ENCODE measurements at regions not wholly inside any gene's neighbourhood (a gene's known extent, or its start where the extent isn't known, plus 50 kb on each side); places are given as distances from the start of the nearest gene placed in this dataset.

DNA sequence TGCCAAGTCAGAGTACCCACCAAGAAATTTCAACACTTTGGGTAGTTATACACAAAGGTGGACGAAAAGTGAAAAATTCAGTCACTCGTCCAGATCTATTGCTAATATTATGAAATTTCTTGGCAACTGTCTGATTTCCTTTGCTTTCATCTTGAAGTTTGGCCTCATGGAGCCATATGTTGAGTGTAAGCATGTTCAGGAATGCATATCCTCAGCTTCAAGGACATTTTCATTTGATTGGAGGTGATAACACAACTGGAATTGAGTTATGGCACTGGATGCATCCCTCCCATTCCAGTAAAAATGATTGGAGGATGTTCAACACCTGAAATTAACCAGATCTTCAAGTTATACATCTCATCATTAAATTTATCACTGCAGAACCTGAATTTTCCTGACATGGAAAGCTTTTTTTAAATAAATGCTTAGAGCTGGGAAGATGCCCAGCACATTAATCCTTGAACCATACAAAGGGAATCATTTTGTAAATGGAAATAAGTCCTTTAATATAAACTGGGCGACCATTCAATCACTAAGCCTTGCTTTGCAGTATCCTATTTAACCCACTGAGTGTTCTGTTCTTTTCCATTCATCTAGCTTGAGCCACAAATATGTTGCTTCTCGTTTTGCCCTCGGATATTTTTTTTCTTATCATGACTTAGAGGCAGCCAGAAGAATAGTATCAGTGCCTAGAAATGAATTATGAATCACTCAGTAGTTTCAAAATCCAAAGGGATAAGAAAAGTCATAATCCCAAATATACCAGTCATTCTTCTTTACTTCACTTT, 273.7 kb upstream of the PIK3R1 start:
- Histone ChIP-seq H3K27me3 (no peaks in the 10 kb centered on the region), H3K4me1 (peaks cover 0 to 13% (median 0%) of the 10 kb centered on the region in 9 donors), H3K9me3 (no peaks in the 10 kb centered on the region), H3K4me3 (no peak overlapping the region), H3K36me3 (no peaks in the 10 kb centered on the region), H3K27ac (no peak overlapping the region)
- ATAC-seq (peak in 1 of 8 donors; percentile 63), DNase-seq (no peak)
- WGBS, 2 donors, result 58 to 61% methylated on average over 5 of the region's 5 CpGs
- intact Hi-C loops (cut with DNase I), result no loop called here
- TF ChIP-seq, protein P1, sequence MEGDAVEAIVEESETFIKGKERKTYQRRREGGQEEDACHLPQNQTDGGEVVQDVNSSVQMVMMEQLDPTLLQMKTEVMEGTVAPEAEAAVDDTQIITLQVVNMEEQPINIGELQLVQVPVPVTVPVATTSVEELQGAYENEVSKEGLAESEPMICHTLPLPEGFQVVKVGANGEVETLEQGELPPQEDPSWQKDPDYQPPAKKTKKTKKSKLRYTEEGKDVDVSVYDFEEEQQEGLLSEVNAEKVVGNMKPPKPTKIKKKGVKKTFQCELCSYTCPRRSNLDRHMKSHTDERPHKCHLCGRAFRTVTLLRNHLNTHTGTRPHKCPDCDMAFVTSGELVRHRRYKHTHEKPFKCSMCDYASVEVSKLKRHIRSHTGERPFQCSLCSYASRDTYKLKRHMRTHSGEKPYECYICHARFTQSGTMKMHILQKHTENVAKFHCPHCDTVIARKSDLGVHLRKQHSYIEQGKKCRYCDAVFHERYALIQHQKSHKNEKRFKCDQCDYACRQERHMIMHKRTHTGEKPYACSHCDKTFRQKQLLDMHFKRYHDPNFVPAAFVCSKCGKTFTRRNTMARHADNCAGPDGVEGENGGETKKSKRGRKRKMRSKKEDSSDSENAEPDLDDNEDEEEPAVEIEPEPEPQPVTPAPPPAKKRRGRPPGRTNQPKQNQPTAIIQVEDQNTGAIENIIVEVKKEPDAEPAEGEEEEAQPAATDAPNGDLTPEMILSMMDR (IDR thresholded peaks at IDR 0.05), result no peak

DNA sequence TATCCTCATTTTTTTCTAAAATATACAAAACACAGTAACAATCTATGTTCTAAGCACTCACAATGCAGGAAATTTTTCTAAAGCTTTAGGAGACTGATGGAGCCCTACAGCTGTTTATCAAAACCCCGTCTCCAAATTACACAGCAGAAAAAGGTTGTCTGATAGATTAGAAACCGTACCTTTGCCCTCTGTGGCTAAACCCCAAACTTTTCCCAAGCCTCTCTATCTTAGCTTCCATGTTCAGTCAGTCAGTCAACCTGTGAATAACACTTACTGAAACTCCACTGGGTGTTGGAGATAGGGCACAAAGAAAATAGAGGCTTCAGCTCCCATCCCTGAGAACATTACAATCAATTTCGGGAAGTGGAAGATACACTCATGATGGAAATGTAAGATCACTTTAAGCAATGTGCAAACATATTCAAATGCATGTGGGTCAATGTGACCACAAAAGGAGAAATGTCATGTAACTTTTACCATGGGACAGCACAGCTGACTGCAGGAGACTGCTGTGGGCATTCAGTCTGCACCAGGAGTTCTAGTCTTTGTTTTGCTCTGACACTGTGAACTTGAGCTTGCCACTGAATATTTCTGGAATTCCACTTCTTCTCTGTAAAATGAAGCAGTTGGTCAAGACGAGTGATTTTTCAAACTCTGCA, 279.5 kb upstream of the PIK3R1 start:
- Histone ChIP-seq H3K4me1 (no peaks in the 10 kb centered on the region), H3K4me3 (no peak overlapping the region), H3K27ac (no peak overlapping the region), H3K27me3 (no peaks in the 10 kb centered on the region), H3K36me3 (no peaks in the 10 kb centered on the region), H3K9me3 (peaks cover 0 to 4% (median 0%) of the 10 kb centered on the region in 11 donors)
- intact Hi-C loops (cut with DNase I), result no loop called here
- DNase-seq, result no peak
- ATAC-seq, result no peak
- 83 to 87% methylated on average over 4 of the region's 4 CpGs for WGBS, 2 donors
- TF ChIP-seq, protein P1 (IDR thresholded peaks at IDR 0.05), result no peak

DNA sequence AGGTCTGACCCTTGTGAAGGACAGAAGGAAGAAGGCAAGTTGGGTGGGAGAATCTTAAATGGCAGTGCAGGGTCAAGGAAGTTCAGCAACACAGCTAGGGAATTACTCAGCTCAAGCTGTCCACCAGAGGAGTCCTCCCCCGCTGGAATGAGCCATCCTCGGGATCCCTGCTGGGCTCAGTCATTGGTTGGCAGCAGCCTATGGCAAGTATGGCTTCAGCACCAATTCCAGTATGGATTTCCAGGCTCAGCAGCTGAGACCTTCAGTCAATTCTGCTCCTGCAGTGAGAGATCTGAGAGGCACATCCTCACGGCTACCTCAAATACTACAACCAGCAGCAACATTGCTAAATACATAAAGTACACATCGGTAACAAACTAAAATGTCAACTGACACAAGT, 280.6 kb upstream of the PIK3R1 start:
- ATAC-seq, result no peak
- H3K36me3 ChIP-seq, result no peaks in the 10 kb centered on the region
- WGBS, 2 donors, result 95 to 96% methylated on average over 4 of the region's 4 CpGs
- intact Hi-C loops (cut with DNase I), result no loop called here
- no peaks in the 10 kb centered on the region for H3K27me3 ChIP-seq
- H3K27ac ChIP-seq, result no peak overlapping the region
- TF ChIP-seq, protein P1 (IDR thresholded peaks at IDR 0.05), result no peak
- DNase-seq, result no peak
- no peaks in the 10 kb centered on the region for H3K4me1 ChIP-seq
- peaks cover 0 to 4% (median 0%) of the 10 kb centered on the region in 11 donors for H3K9me3 ChIP-seq
- H3K4me3 ChIP-seq, result no peak overlapping the region

DNA sequence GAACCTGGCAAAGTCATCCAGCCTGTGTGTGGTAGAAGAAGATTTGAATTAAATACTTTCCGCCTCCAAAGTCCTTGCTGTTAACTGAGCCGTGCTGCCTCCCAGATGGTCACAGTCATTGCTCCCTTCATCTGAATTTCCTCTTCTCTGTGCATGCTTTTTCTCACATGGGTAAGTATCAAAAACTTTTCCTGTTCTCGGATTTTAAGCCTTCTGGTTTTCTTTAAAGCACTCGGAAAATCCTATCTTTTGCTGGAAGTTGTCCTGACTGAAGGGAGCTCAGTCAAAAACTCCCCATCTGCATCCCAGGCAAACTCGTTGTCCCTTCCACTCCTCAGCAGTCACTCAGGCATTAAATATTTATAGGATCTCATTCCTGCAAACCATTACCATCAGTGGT, 290.0 kb upstream of the PIK3R1 start:
- Histone ChIP-seq H3K27ac (no peak overlapping the region), H3K9me3 (no peaks in the 10 kb centered on the region), H3K27me3 (no peaks in the 10 kb centered on the region), H3K36me3 (no peaks in the 10 kb centered on the region), H3K4me3 (no peak overlapping the region), H3K4me1 (no peaks in the 10 kb centered on the region)
- TF ChIP-seq, protein P1 (IDR thresholded peaks at IDR 0.05), result no peak
- intact Hi-C loops (cut with DNase I), result no loop called here
- ATAC-seq (no peak), DNase-seq (no peak)
- 70 to 86% methylated on average over 5 of the region's 5 CpGs for WGBS, 2 donors

Data from heart right ventricle (tissue), 16 donors.